ENCODE measurements at regions not wholly inside any gene's neighbourhood (a gene's known extent, or its start where the extent isn't known, plus 50 kb on each side); places are given as distances from the start of the nearest gene placed in this dataset.

- H3K27me3 ChIP-seq = no peaks in the 10 kb centered on the region
- H3K9me3 ChIP-seq = no peaks in the 10 kb centered on the region
- TF ChIP-seq, protein P1, sequence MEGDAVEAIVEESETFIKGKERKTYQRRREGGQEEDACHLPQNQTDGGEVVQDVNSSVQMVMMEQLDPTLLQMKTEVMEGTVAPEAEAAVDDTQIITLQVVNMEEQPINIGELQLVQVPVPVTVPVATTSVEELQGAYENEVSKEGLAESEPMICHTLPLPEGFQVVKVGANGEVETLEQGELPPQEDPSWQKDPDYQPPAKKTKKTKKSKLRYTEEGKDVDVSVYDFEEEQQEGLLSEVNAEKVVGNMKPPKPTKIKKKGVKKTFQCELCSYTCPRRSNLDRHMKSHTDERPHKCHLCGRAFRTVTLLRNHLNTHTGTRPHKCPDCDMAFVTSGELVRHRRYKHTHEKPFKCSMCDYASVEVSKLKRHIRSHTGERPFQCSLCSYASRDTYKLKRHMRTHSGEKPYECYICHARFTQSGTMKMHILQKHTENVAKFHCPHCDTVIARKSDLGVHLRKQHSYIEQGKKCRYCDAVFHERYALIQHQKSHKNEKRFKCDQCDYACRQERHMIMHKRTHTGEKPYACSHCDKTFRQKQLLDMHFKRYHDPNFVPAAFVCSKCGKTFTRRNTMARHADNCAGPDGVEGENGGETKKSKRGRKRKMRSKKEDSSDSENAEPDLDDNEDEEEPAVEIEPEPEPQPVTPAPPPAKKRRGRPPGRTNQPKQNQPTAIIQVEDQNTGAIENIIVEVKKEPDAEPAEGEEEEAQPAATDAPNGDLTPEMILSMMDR (IDR thresholded peaks at IDR 0.05) = no peak
- DNase-seq (ENCODE audit: low spot score in 2 of 2) = no peak
- intact Hi-C loops (cut with DNase I) = no loop called here
- no peak overlapping the region for H3K4me3 ChIP-seq
- H3K36me3 ChIP-seq = no peaks in the 10 kb centered on the region
- H3K4me1 ChIP-seq = no peaks in the 10 kb centered on the region
- no peak overlapping the region for H3K27ac ChIP-seq
Measured at GRCh38 chr18:75863696-75864095, 436.2 kb upstream of the SMIM21 start.

- Histone ChIP-seq H3K27me3 (no peaks in the 10 kb centered on the region), H3K36me3 (no peaks in the 10 kb centered on the region), H3K4me1 (no peaks in the 10 kb centered on the region), H3K4me3 (no peak overlapping the region), H3K9me3 (no peaks in the 10 kb centered on the region), H3K27ac (no peak overlapping the region)
- intact Hi-C loops (cut with DNase I) = no loop called here
- no peak for DNase-seq (ENCODE audit: low spot score in 2 of 2)
- TF ChIP-seq, protein P1 (IDR thresholded peaks at IDR 0.05) = no peak
Measured at GRCh38 chr18:75862458-75862857, 435.0 kb upstream of the SMIM21 start.

- H3K36me3 ChIP-seq = no peaks in the 10 kb centered on the region
- DNase-seq (ENCODE audit: low spot score in 2 of 2) = no peak
- no peak overlapping the region for H3K27ac ChIP-seq
- TF ChIP-seq, protein P1 (IDR thresholded peaks at IDR 0.05) = no peak
- intact Hi-C loops (cut with DNase I) = no loop called here
- no peaks in the 10 kb centered on the region for H3K27me3 ChIP-seq
- H3K4me1 ChIP-seq = no peaks in the 10 kb centered on the region
- no peaks in the 10 kb centered on the region for H3K9me3 ChIP-seq
- no peak overlapping the region for H3K4me3 ChIP-seq
Measured at GRCh38 chr18:75860166-75860565, 432.7 kb upstream of the SMIM21 start.

GRCh38 chr18:75859533-75859932 is 432.0 kb upstream of the SMIM21 start:
- Histone ChIP-seq H3K27ac (no peak overlapping the region), H3K4me3 (no peak overlapping the region), H3K9me3 (no peaks in the 10 kb centered on the region), H3K4me1 (no peaks in the 10 kb centered on the region), H3K27me3 (no peaks in the 10 kb centered on the region), H3K36me3 (no peaks in the 10 kb centered on the region)
- intact Hi-C loops (cut with DNase I) = no loop called here
- no peak for DNase-seq (ENCODE audit: low spot score in 2 of 2)
- TF ChIP-seq, protein P1 (IDR thresholded peaks at IDR 0.05) = no peak

- no peak for DNase-seq (ENCODE audit: low spot score in 2 of 2)
- intact Hi-C loops (cut with DNase I) = no loop called here
- TF ChIP-seq, protein P1 (IDR thresholded peaks at IDR 0.05) = no peak
- no peaks in the 10 kb centered on the region for H3K27me3 ChIP-seq
- H3K4me3 ChIP-seq = no peak overlapping the region
- H3K36me3 ChIP-seq = no peaks in the 10 kb centered on the region
- no peak overlapping the region for H3K27ac ChIP-seq
- no peaks in the 10 kb centered on the region for H3K4me1 ChIP-seq
- no peaks in the 10 kb centered on the region for H3K9me3 ChIP-seq
Measured at GRCh38 chr18:75858754-75859153, 431.3 kb upstream of the SMIM21 start.

DNA sequence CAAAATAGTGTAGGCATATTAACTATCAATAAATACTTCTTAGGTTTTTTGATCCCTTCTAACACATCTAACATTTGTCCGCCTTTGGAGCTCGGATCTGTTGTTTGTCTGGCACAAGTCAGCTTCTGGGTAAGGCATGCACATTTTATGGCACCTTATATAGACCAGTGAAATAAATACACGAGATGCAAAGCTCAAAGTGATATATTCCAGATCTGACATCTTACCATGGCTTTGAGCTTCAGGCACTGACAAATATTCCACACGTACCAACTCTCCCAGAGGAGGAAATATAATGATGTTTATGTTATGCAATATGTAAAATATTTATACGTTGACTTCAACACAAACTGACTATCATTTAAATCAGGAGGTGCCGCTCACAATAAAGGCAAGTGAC is 430.1 kb upstream of the SMIM21 start:
- Histone ChIP-seq H3K4me3 (no peak overlapping the region), H3K9me3 (no peaks in the 10 kb centered on the region), H3K36me3 (no peaks in the 10 kb centered on the region), H3K27me3 (no peaks in the 10 kb centered on the region), H3K4me1 (no peaks in the 10 kb centered on the region), H3K27ac (no peak overlapping the region)
- intact Hi-C loops (cut with DNase I) = no loop called here
- no peak for DNase-seq (ENCODE audit: low spot score in 2 of 2)
- TF ChIP-seq, protein P1 (IDR thresholded peaks at IDR 0.05) = no peak

Data from ascending aorta (tissue), 2 donors.